ENCODE measurements at regions not wholly inside any gene's neighbourhood (a gene's known extent, or its start where the extent isn't known, plus 50 kb on each side); places are given as distances from the start of the nearest gene placed in this dataset.

GRCh38 chr2:125746321-125747164, 909.4 kb upstream of the GYPC start (continued):
- TF ChIP-seq ZNF7 (CRISPR knock-in tag; IDR thresholded peaks at IDR 0.05), result no peak

- in situ Hi-C loops (cut with HindIII; ENCODE audit: extremely low pct_ligation_motif_present, low pct_unique_long_range_greater_than_20kb), result no loop called here
- intact Hi-C loops (cut with micrococcal nuclease; ENCODE audit: unreplicated experiment), result loop anchor here (10.0 kb wide), 2 partner anchors 1228 to 1298 kb away; no protein-coding TSS in a partner anchor
- no peaks in the 10 kb centered on the region for H3K36me3 ChIP-seq (replicated peaks in 1 of 2; ENCODE audit: control insufficient read depth in 1 of 2, insufficient read depth in 2 of 2, low read length in 2 of 2)
- ChIA-PET POLR2A (no interaction called here), CTCF (ENCODE audit: low intra/inter-chr PET ratio, low total read pairs) (no interaction called here)
- H3K27ac ChIP-seq (ENCODE audit: extremely low read length, insufficient read depth, low read length), result no peak overlapping the region
- H3K4me3 ChIP-seq (replicated peaks in 1 of 3; ENCODE audit: insufficient read depth in 1 of 3, low read depth in 2 of 3, low read length in 3 of 3), result no peak overlapping the region
- H3K4me1 ChIP-seq (ENCODE audit: insufficient read depth, low read length), result no peaks in the 10 kb centered on the region
- H3K9me3 ChIP-seq (ENCODE audit: low read length), result peaks cover 9% of the 10 kb centered on the region; the same call in 1 of the 2 replicates
- DNase-seq (ENCODE audit: low spot score) (no peak), ATAC-seq (no peak), FAIRE-seq (no peak)
- no TSS peak for BruUV-seq (replicated peaks)
- no peaks in the 10 kb centered on the region for H4K20me1 ChIP-seq (ENCODE audit: insufficient read depth, low read length)
- no peak overlapping the region for H3K4me2 ChIP-seq (ENCODE audit: low read depth, low read length)
- H3K27me3 ChIP-seq (ENCODE audit: control insufficient read depth in 1 of 2, insufficient read depth in 2 of 2, low read length in 2 of 2), result no peaks in the 10 kb centered on the region
- no peak for TF ChIP-seq ZNF704 (CRISPR knock-in tag; IDR thresholded peaks at IDR 0.05; ENCODE audit: borderline replicate concordance)
- no peak for TF ChIP-seq MAZ (IDR thresholded peaks at IDR 0.05; ENCODE audit: borderline replicate concordance, low read depth, low read length)
- no peak for TF ChIP-seq MAZ (CRISPR knock-in tag; IDR thresholded peaks at IDR 0.05; ENCODE audit: low read depth)
- H3K79me2 ChIP-seq (ENCODE audit: insufficient read depth, low read length), result no peaks in the 10 kb centered on the region
- no peak overlapping the region for H3K9ac ChIP-seq (ENCODE audit: insufficient read depth, low read depth, low read length)
- H2AFZ ChIP-seq (ENCODE audit: low read length), result no peak overlapping the region
Observed at GRCh38 chr2:125747165-125747425, 908.9 kb upstream of the GYPC start.

GRCh38 chr2:125756431-125756830, 899.5 kb upstream of the GYPC start:
- ChIA-PET CTCF (ENCODE audit: low intra/inter-chr PET ratio, low total read pairs) (no interaction called here), POLR2A (no interaction called here)
- in situ Hi-C loops (cut with HindIII; ENCODE audit: extremely low pct_ligation_motif_present, low pct_unique_long_range_greater_than_20kb), result loop anchor here (25.0 kb wide), 1 partner anchor 1006 kb away; no protein-coding TSS in a partner anchor
- no peak overlapping the region for H3K4me2 ChIP-seq (ENCODE audit: low read depth, low read length)
- no peak overlapping the region for H3K27ac ChIP-seq (ENCODE audit: extremely low read length, insufficient read depth, low read length)
- no peaks in the 10 kb centered on the region for H4K20me1 ChIP-seq (ENCODE audit: insufficient read depth, low read length)
- under 1% methylated on average over 4 of the region's 4 CpGs for WGBS (ENCODE audit: low lambda C conversion rate)
- no peaks in the 10 kb centered on the region for H3K79me2 ChIP-seq (ENCODE audit: insufficient read depth, low read length)
- H3K4me3 ChIP-seq (replicated peaks in 1 of 3; ENCODE audit: insufficient read depth in 1 of 3, low read depth in 2 of 3, low read length in 3 of 3), result no peak overlapping the region
- peaks cover 18% of the 10 kb centered on the region; the same call in 1 of the 2 replicates for H3K9me3 ChIP-seq (ENCODE audit: low read length)
- no TSS peak for BruUV-seq (replicated peaks)
- intact Hi-C loops (cut with micrococcal nuclease; ENCODE audit: unreplicated experiment), result no loop called here
- no peak overlapping the region for H2AFZ ChIP-seq (ENCODE audit: low read length)
- FAIRE-seq (no peak), DNase-seq (ENCODE audit: low spot score) (no peak), ATAC-seq (no peak)
- H3K4me1 ChIP-seq (ENCODE audit: insufficient read depth, low read length), result no peaks in the 10 kb centered on the region
- no peak overlapping the region for H3K9ac ChIP-seq (ENCODE audit: insufficient read depth, low read depth, low read length)
- H3K36me3 ChIP-seq (replicated peaks in 1 of 2; ENCODE audit: control insufficient read depth in 1 of 2, insufficient read depth in 2 of 2, low read length in 2 of 2), result no peaks in the 10 kb centered on the region
- H3K27me3 ChIP-seq (ENCODE audit: control insufficient read depth in 1 of 2, insufficient read depth in 2 of 2, low read length in 2 of 2), result no peaks in the 10 kb centered on the region
- TF ChIP-seq ZEB1 (IDR thresholded peaks at IDR 0.05; ENCODE audit: insufficient replicate concordance, low read depth) (no peak), ZNF720 (CRISPR knock-in tag; IDR thresholded peaks at IDR 0.05) (no peak), PITX1 (CRISPR knock-in tag; IDR thresholded peaks at IDR 0.05) (no peak), SNAI1 (CRISPR knock-in tag; IDR thresholded peaks at IDR 0.05; ENCODE audit: borderline replicate concordance) (no peak), ZNF724P (CRISPR knock-in tag; IDR thresholded peaks at IDR 0.05; ENCODE audit: borderline replicate concordance) (no peak), CHCHD3 (CRISPR knock-in tag; IDR thresholded peaks at IDR 0.05) (no peak), POLR2A (IDR thresholded peaks at IDR 0.05; ENCODE audit: insufficient read depth in 1 of 2, low read depth in 2 of 2, low read length in 2 of 2) (no peak), HNRNPUL1 (IDR thresholded peaks at IDR 0.05; ENCODE audit: low read depth, low read length) (no peak), ZNF784 (CRISPR knock-in tag; IDR thresholded peaks at IDR 0.05; ENCODE audit: borderline replicate concordance) (no peak), ZNF619 (CRISPR knock-in tag; IDR thresholded peaks at IDR 0.05) (no peak), RAD21 (CRISPR knock-in tag; IDR thresholded peaks at IDR 0.05) (no peak)

All from HepG2 (cell line).